CD14-positive monocyte (primary cell): ENCODE measurements at regions not wholly inside any gene's neighbourhood (a gene's known extent, or its start where the extent isn't known, plus 50 kb on each side); places are given as distances from the start of the nearest gene placed in this dataset.
"Not testable (repeated sequence)": the region's sequence is repeated elsewhere in the genome, so short reads cannot be mapped to it uniquely, and the experiment has no call there.

Experiments used
- DNase-seq, 3 donors: peaks; one replicate each; pipeline ENCODE4 v3.0.0-alpha.2; 2011 to 2022
- H2AFZ ChIP-seq: 2 replicates; pipeline ENCODE4 v1.6.0; 2012; ENCODE audit warnings: mild to moderate bottlenecking, low read depth, low read length, inconsistent platforms; ENCODE audit not compliant: insufficient read depth, poor library complexity, severe bottlenecking
- H3K27ac ChIP-seq, 2 donors: 1 replicate in 1 of 2; 2 replicates in 1 of 2; pipeline ENCODE4 v1.5.1; 2012 to 2013; ENCODE audit warnings: low read length in 2 of 2, control low read depth in 1 of 2, inconsistent platforms in 1 of 2, low read depth in 1 of 2, mild to moderate bottlenecking in 1 of 2
- H3K27me3 ChIP-seq, 2 donors: one replicate each; pipeline versions ENCODE4 v1.6.0 to v1.6.1; 2011 to 2013; ENCODE audit warnings: low read length in 2 of 2; ENCODE audit not compliant: control insufficient read depth in 2 of 2, insufficient read depth in 2 of 2
- H3K36me3 ChIP-seq, 2 donors: replicated peaks in 1 of 2; 1 replicate in 1 of 2; 2 replicates in 1 of 2; pipeline versions ENCODE4 v1.5.1 to v1.6.1; 2012 to 2013; ENCODE audit warnings: low read length in 2 of 2, control low read depth in 1 of 2, inconsistent platforms in 1 of 2, mild to moderate bottlenecking in 1 of 2; ENCODE audit not compliant: insufficient read depth in 2 of 2, control insufficient read depth in 1 of 2
- H3K4me1 ChIP-seq, 2 donors: 1 replicate in 1 of 2; 2 replicates in 1 of 2; pipeline versions ENCODE4 v1.5.1 to v1.6.1; 2012 to 2013; ENCODE audit warnings: low read length in 2 of 2, control low read depth in 1 of 2, inconsistent platforms in 1 of 2, mild to moderate bottlenecking in 1 of 2, moderate library complexity in 1 of 2; ENCODE audit not compliant: insufficient read depth in 2 of 2, control insufficient read depth in 1 of 2
- H3K4me2 ChIP-seq: replicated peaks from 2 replicates; pipeline ENCODE3; 2012; ENCODE audit warnings: low read length, moderate library complexity, mild to moderate bottlenecking; ENCODE audit not compliant: poor library complexity, severe bottlenecking; ENCODE audit errors: extremely low read depth
- H3K4me3 ChIP-seq, 3 experiments: fragments of 200-600 bp in 1 of 3; sonication (generic) in 1 of 3; replicated peaks in 1 of 3; 1 replicate in 2 of 3; 2 replicates in 1 of 3; pipeline ENCODE4 v1.5.1; 2011 to 2013; ENCODE audit warnings: low read length in 3 of 3, mild to moderate bottlenecking in 3 of 3, control low read depth in 2 of 3, low read depth in 2 of 3, inconsistent platforms in 1 of 3, moderate library complexity in 1 of 3
- H3K79me2 ChIP-seq: 2 replicates; pipeline ENCODE4 v1.6.0; 2012; ENCODE audit warnings: mild to moderate bottlenecking, control low read depth, inconsistent platforms, low read length, moderate library complexity; ENCODE audit not compliant: insufficient read depth
- H3K9ac ChIP-seq: 2 replicates; pipeline ENCODE4 v1.6.0; 2017; ENCODE audit warnings: low read length, mild to moderate bottlenecking; ENCODE audit not compliant: insufficient read depth, poor library complexity, severe bottlenecking
- H3K9me3 ChIP-seq, 2 donors: replicated peaks in 1 of 2; 1 replicate in 1 of 2; 2 replicates in 1 of 2; pipeline versions ENCODE4 v1.5.1 to v1.6.1; 2012 to 2013; ENCODE audit warnings: low read length in 2 of 2, control low read depth in 1 of 2; ENCODE audit not compliant: control insufficient read depth in 1 of 2, insufficient read depth in 1 of 2
- H4K20me1 ChIP-seq: 2 replicates; pipeline ENCODE4 v1.6.0; 2012; ENCODE audit warnings: mild to moderate bottlenecking, low read length, control low read depth, moderate library complexity; ENCODE audit not compliant: insufficient read depth
- H3K27ac Mint-ChIP-seq, 7 donors: one replicate each; pipeline ENCODE4 v1.8.0; 2020; ENCODE audit warnings: mild to moderate bottlenecking in 7 of 7, mixed read lengths in 7 of 7, moderate library complexity in 6 of 7, inconsistent platforms in 2 of 7
- H3K27me3 Mint-ChIP-seq, 3 donors: one replicate each; pipeline ENCODE4 v1.8.0; 2021 to 2022; ENCODE audit warnings: low read depth in 3 of 3, mild to moderate bottlenecking in 3 of 3, mixed read lengths in 3 of 3, moderate library complexity in 3 of 3, inconsistent platforms in 1 of 3
- H3K36me3 Mint-ChIP-seq, 2 donors: one replicate each; pipeline ENCODE4 v1.8.0; 2020; ENCODE audit warnings: mixed read lengths in 2 of 2, inconsistent platforms in 1 of 2, mild to moderate bottlenecking in 1 of 2
- H3K4me1 Mint-ChIP-seq: one replicate; pipeline ENCODE4 v1.8.0; 2020; ENCODE audit warnings: mild to moderate bottlenecking, mixed read lengths
- H3K4me3 Mint-ChIP-seq, 2 donors: one replicate each; pipeline ENCODE4 v1.8.0; 2020; ENCODE audit warnings: mild to moderate bottlenecking in 2 of 2, mixed read lengths in 2 of 2, moderate library complexity in 1 of 2
- H3K9me3 Mint-ChIP-seq, 7 donors: one replicate each; pipeline ENCODE4 v1.8.0; 2020 to 2022; ENCODE audit warnings: mixed read lengths in 7 of 7, mild to moderate bottlenecking in 6 of 7, moderate library complexity in 6 of 7, inconsistent platforms in 2 of 7
- CTCF ChIP-seq: fragments of 200-600 bp; IDR thresholded peaks from one replicate; pipeline ENCODE4 v1.8.0; 2022; ENCODE audit warnings: antibody characterized with exemption, mild to moderate bottlenecking
- WGBS: methylation state at CpG from one replicate; pipeline ENCODE4 v1.1.5; 2013; ENCODE audit warnings: missing lambda C conversion rate; ENCODE audit not compliant: insufficient coverage; 5-methylcytosine and 5-hydroxymethylcytosine counted together
- intact Hi-C, 2 donors: fragments of 100-400 bp; cut with micrococcal nuclease; formaldehyde crosslinking; loops; one replicate each; pipeline versions ENCODE4 v1.15.0 to v1.15.1; 2023

- H3K4me1 ChIP-seq: no peaks in the 10 kb centered on the region
- Mint-ChIP-seq H3K36me3 (no peaks in the 10 kb centered on the region), H3K4me3 (no peak overlapping the region), H3K9me3 (peaks cover 0 to 7% (median 4%) of the 10 kb centered on the region in 7 donors), H3K27ac (no peak overlapping the region), H3K27me3 (peaks cover 0 to 1% (median 0%) of the 10 kb centered on the region in 3 donors), H3K4me1 (no peaks in the 10 kb centered on the region)
- WGBS: no CpG with 5 or more reads among the region's 2 CpGs
- H2AFZ ChIP-seq: no peak overlapping the region
- H3K36me3 ChIP-seq: no peaks in the 10 kb centered on the region
- no peak overlapping the region for H3K27ac ChIP-seq
- no peaks in the 10 kb centered on the region for H3K79me2 ChIP-seq
- H3K4me2 ChIP-seq: no peak overlapping the region
- H4K20me1 ChIP-seq: no peaks in the 10 kb centered on the region
- no peak overlapping the region for H3K4me3 ChIP-seq
- H3K27me3 ChIP-seq: no peaks in the 10 kb centered on the region
- H3K9ac ChIP-seq: no peak overlapping the region
- no peak for DNase-seq
- intact Hi-C loops: no loop called here
- TF ChIP-seq CTCF: no peak
- no peaks in the 10 kb centered on the region for H3K9me3 ChIP-seq
These were observed 200.2 kb downstream of the TOX3 start for GRCh38 chr16:52346709-52347108.

GRCh38 chr16:52333673-52334072, 213.3 kb downstream of the TOX3 start:
- H4K20me1 ChIP-seq, H3K79me2 ChIP-seq, H3K27ac ChIP-seq, H3K4me1 Mint-ChIP-seq, H3K4me3 ChIP-seq, H3K36me3 Mint-ChIP-seq, H2AFZ ChIP-seq, H3K4me3 Mint-ChIP-seq, H3K4me1 ChIP-seq, H3K4me2 ChIP-seq, DNase-seq, intact Hi-C loops, H3K27me3 Mint-ChIP-seq, H3K9ac ChIP-seq, H3K27ac Mint-ChIP-seq, H3K36me3 ChIP-seq, H3K27me3 ChIP-seq: not testable (repeated sequence)
- 87% methylated on average over 6 of the region's 8 CpGs for WGBS
- peaks cover 0 to 27% (median 15%) of the 10 kb centered on the region in 7 donors for H3K9me3 Mint-ChIP-seq
- peaks cover 0 to 20% of the 10 kb centered on the region in 2 donors for H3K9me3 ChIP-seq
